ENCODE measurements at regions not wholly inside any gene's neighbourhood (a gene's known extent, or its start where the extent isn't known, plus 50 kb on each side); places are given as distances from the start of the nearest gene placed in this dataset.
A peak's percentile ranks its signal among the peaks of the same experiment; 100 is the strongest.

DNA sequence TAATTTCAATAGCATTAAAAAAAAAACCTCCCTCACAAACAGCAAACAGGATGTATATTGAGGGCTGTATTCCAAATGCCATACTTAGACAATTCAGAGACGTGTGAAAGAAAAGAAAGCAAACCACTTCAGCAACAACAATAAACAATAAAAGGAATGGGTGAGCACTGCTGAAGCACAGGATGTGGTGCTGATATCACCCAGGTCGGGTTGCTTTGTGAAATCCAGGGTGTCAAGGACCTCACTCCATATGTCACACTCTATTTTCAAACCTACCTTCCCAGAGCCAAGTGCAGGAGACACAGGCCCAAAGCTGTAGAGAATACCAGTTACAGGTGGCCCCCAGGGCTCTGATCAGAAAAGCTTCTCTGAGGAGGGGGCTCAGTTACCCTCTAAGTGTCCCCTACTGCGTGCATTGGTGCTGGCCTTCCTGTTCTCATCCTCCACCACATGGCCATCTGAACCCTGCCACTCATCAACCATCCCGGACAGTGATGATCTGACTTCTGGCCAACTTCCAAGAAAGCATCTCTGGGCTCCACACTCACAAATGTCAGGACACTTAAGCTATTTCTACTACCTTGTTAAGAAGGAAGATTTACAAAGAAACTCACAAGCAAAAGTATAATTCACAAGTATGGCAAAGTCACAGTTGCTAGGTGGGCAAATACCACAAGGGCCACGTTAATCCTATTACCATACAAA lies 363.0 kb downstream of the SS18 start:
- H3K27me3 Mint-ChIP-seq (ENCODE audit: low read depth): peaks cover 9% of the 10 kb centered on the region
- peak overlapping the region in 1 of 3 experiments; percentile 40 for H3K27ac Mint-ChIP-seq
- H3K36me3 Mint-ChIP-seq (ENCODE audit: low read depth): peaks cover 22% of the 10 kb centered on the region
- no peak for TF ChIP-seq CTCF (IDR thresholded peaks at IDR 0.05; ENCODE audit: unreplicated experiment in 3 of 3)
- peaks cover 6% of the 10 kb centered on the region for H3K4me1 Mint-ChIP-seq
- H3K4me3 Mint-ChIP-seq: no peak overlapping the region
- peaks cover 26% of the 10 kb centered on the region for H3K9me3 Mint-ChIP-seq

GRCh38 chr18:25726298-25726697 lies 364.1 kb downstream of the SS18 start:
- Mint-ChIP-seq H3K27ac (no peak overlapping the region), H3K4me3 (no peak overlapping the region), H3K27me3 (ENCODE audit: low read depth) (peaks cover 9% of the 10 kb centered on the region), H3K36me3 (ENCODE audit: low read depth) (peaks cover 19% of the 10 kb centered on the region), H3K4me1 (peaks cover 6% of the 10 kb centered on the region), H3K9me3 (peaks cover 21% of the 10 kb centered on the region)
- no peak for TF ChIP-seq CTCF (IDR thresholded peaks at IDR 0.05; ENCODE audit: unreplicated experiment in 3 of 3)

DNA sequence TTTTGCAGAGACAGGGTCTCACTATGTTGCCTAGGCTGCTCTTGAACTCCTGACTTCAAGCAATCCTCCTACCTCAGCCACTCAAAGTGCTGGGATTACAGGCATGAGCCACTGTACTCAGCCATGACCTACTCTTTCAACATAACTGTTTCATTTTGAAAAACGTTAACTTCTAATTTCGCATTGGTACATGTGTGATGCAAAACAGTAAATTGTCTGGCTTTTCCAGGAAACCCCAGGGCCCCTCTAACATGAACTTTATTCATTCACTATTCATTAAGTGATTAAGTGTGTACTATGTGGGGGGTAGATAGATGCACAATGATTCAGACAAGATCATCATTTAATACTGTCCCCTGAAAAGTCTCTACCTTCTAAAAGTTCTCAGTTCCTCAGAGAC lies 364.9 kb downstream of the SS18 start:
- TF ChIP-seq CTCF (IDR thresholded peaks at IDR 0.05; ENCODE audit: unreplicated experiment in 3 of 3): no peak
- Mint-ChIP-seq H3K9me3 (peaks cover 19% of the 10 kb centered on the region), H3K27me3 (ENCODE audit: low read depth) (peaks cover 9% of the 10 kb centered on the region), H3K36me3 (ENCODE audit: low read depth) (peaks cover 20% of the 10 kb centered on the region), H3K27ac (no peak overlapping the region), H3K4me1 (peaks cover 6% of the 10 kb centered on the region), H3K4me3 (no peak overlapping the region)

DNA sequence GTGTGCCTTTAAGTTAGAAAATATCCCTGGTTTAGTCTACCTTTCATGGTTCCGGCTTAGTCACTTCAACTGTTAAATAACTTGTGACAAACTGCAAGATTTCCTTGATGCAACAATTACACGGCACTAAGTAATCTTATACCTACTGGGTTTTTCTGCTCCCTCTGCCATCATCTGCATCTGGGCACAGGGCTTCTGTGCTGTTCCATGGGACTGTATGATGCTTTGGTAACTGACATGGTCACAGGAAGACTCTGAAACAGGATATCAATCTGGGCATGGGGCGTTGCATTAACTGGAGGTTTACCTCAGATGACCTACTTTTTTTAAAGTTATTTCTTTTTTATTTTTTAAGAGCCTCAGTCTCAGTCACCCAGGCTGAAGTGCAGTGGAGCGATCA lies 365.4 kb downstream of the SS18 start:
- Mint-ChIP-seq H3K4me1 (peaks cover 6% of the 10 kb centered on the region), H3K27ac (no peak overlapping the region), H3K27me3 (ENCODE audit: low read depth) (peaks cover 9% of the 10 kb centered on the region), H3K4me3 (no peak overlapping the region), H3K9me3 (peaks cover 15% of the 10 kb centered on the region), H3K36me3 (ENCODE audit: low read depth) (peaks cover 16% of the 10 kb centered on the region)
- TF ChIP-seq CTCF (IDR thresholded peaks at IDR 0.05; ENCODE audit: unreplicated experiment in 3 of 3): no peak

GRCh38 chr18:25724121-25724520 lies 366.3 kb downstream of the SS18 start:
- H3K4me1 Mint-ChIP-seq: peaks cover 6% of the 10 kb centered on the region
- no peak for TF ChIP-seq CTCF (IDR thresholded peaks at IDR 0.05; ENCODE audit: unreplicated experiment in 3 of 3)
- H3K36me3 Mint-ChIP-seq (ENCODE audit: low read depth): peaks cover 21% of the 10 kb centered on the region
- H3K27ac Mint-ChIP-seq: no peak overlapping the region
- H3K27me3 Mint-ChIP-seq (ENCODE audit: low read depth): peaks cover 9% of the 10 kb centered on the region
- peaks cover 15% of the 10 kb centered on the region for H3K9me3 Mint-ChIP-seq
- no peak overlapping the region for H3K4me3 Mint-ChIP-seq

DNA sequence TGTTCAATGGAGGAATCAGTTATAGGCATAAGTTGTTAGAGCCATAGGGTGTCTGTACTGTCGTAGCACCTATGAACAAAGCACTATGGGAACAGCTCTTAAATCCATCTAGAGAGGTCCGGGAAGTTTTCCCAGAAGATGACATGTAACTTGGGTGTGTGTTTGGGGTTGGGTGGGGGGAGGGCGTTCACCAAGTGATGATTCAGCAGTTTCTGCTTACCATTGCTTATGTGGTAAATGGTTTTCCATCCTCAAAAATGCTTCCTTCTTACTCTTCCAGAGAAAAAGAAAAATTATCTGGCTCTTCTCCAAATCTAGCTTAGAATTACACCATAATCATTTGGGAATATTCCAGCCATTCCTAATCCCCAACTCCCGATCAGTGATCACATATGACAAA lies 361.1 kb upstream of the ZNF521 start:
- no peak overlapping the region for H3K27ac Mint-ChIP-seq
- H3K4me1 Mint-ChIP-seq: no peaks in the 10 kb centered on the region
- H3K36me3 Mint-ChIP-seq (ENCODE audit: low read depth): peaks cover 19% of the 10 kb centered on the region
- TF ChIP-seq CTCF (IDR thresholded peaks at IDR 0.05; ENCODE audit: unreplicated experiment in 3 of 3): no peak
- H3K27me3 Mint-ChIP-seq (ENCODE audit: low read depth): no peaks in the 10 kb centered on the region
- H3K4me3 Mint-ChIP-seq: no peak overlapping the region
- H3K9me3 Mint-ChIP-seq: peaks cover 30% of the 10 kb centered on the region
